ENCODE measurements at regions not wholly inside any gene's neighbourhood (a gene's known extent, or its start where the extent isn't known, plus 50 kb on each side); places are given as distances from the start of the nearest gene placed in this dataset.
"Not testable (repeated sequence)": the region's sequence is repeated elsewhere in the genome, so short reads cannot be mapped to it uniquely, and the experiment has no call there.

GRCh38 chr11:38153985-38154384 lies 1555.9 kb upstream of the RAG2 start:
- no peak overlapping the region for H3K4me3 Mint-ChIP-seq
- no peaks in the 10 kb centered on the region for H3K27me3 Mint-ChIP-seq
- no peaks in the 10 kb centered on the region for H3K36me3 Mint-ChIP-seq (ENCODE audit: low read depth)
- peaks cover 12% of the 10 kb centered on the region for H3K9me3 Mint-ChIP-seq (ENCODE audit: low read depth)
- no peaks in the 10 kb centered on the region for H3K4me1 Mint-ChIP-seq
- ChIA-PET POLR2A (no interaction called here), CTCF (no interaction called here)
- DNase-seq (no peak), ATAC-seq (no peak)
- no peak overlapping the region for H3K27ac Mint-ChIP-seq
- intact Hi-C loops (cut with DNase I, micrococcal nuclease), result no loop called here

- Mint-ChIP-seq H3K9me3 (ENCODE audit: low read depth) (peaks cover 7% of the 10 kb centered on the region), H3K27ac (no peak overlapping the region), H3K4me1 (no peaks in the 10 kb centered on the region), H3K4me3 (no peak overlapping the region), H3K36me3 (ENCODE audit: low read depth) (no peaks in the 10 kb centered on the region), H3K27me3 (no peaks in the 10 kb centered on the region)
- ATAC-seq, result no peak
- CTCF ChIA-PET, result no interaction called here
- DNase-seq, result no peak
- POLR2A ChIA-PET, result no interaction called here
- intact Hi-C loops (cut with DNase I, micrococcal nuclease), result no loop called here
These were observed 1545.8 kb upstream of the RAG2 start for GRCh38 chr11:38143852-38144251.

DNA sequence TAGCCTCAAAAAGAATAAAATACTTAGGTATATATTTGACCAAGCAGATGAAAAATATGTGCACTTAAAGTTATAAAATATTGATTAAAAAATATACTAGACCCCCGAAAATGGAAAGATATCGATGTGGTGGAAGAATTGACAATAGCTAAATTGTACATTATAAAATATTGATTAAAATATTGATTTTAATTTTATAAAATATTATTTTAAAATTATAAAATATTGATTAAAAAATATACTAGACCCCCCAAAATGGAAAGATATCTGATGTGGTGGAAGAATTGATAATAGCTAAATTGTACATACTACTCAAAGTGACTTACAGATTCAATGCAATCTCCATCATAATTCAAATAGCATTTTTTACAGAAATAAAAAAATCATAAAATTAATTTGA lies 1540.9 kb upstream of the RAG2 start:
- no peak overlapping the region for H3K27ac Mint-ChIP-seq
- no peak for ATAC-seq
- H3K9me3 Mint-ChIP-seq (ENCODE audit: low read depth), result peaks cover 4% of the 10 kb centered on the region
- H3K27me3 Mint-ChIP-seq, result no peaks in the 10 kb centered on the region
- no peaks in the 10 kb centered on the region for H3K36me3 Mint-ChIP-seq (ENCODE audit: low read depth)
- DNase-seq, result no peak
- no peak overlapping the region for H3K4me3 Mint-ChIP-seq
- POLR2A ChIA-PET, result no interaction called here
- CTCF ChIA-PET, result no interaction called here
- H3K4me1 Mint-ChIP-seq, result no peaks in the 10 kb centered on the region
- intact Hi-C loops (cut with DNase I, micrococcal nuclease), result no loop called here

- H3K4me1 Mint-ChIP-seq, result no peaks in the 10 kb centered on the region
- intact Hi-C loops (cut with DNase I, micrococcal nuclease), result no loop called here
- CTCF ChIA-PET, result no interaction called here
- peaks cover 7% of the 10 kb centered on the region for H3K9me3 Mint-ChIP-seq (ENCODE audit: low read depth)
- no peak overlapping the region for H3K27ac Mint-ChIP-seq
- ATAC-seq, result no peak
- no peak for DNase-seq
- H3K4me3 Mint-ChIP-seq, result no peak overlapping the region
- H3K36me3 Mint-ChIP-seq (ENCODE audit: low read depth), result no peaks in the 10 kb centered on the region
- H3K27me3 Mint-ChIP-seq, result no peaks in the 10 kb centered on the region
- POLR2A ChIA-PET, result no interaction called here
These were observed 1538.9 kb upstream of the RAG2 start for GRCh38 chr11:38136887-38137286.

- ChIA-PET POLR2A (no interaction called here), CTCF (no interaction called here)
- peaks cover 5% of the 10 kb centered on the region for H3K9me3 Mint-ChIP-seq (ENCODE audit: low read depth)
- H3K4me1 Mint-ChIP-seq, result no peaks in the 10 kb centered on the region
- intact Hi-C loops (cut with DNase I, micrococcal nuclease), result no loop called here
- ATAC-seq (no peak), DNase-seq (no peak)
- no peak overlapping the region for H3K27ac Mint-ChIP-seq
- no peak overlapping the region for H3K4me3 Mint-ChIP-seq
- H3K27me3 Mint-ChIP-seq, result no peaks in the 10 kb centered on the region
- H3K36me3 Mint-ChIP-seq (ENCODE audit: low read depth), result no peaks in the 10 kb centered on the region
These were observed 1533.5 kb upstream of the RAG2 start for GRCh38 chr11:38131535-38131934.

DNA sequence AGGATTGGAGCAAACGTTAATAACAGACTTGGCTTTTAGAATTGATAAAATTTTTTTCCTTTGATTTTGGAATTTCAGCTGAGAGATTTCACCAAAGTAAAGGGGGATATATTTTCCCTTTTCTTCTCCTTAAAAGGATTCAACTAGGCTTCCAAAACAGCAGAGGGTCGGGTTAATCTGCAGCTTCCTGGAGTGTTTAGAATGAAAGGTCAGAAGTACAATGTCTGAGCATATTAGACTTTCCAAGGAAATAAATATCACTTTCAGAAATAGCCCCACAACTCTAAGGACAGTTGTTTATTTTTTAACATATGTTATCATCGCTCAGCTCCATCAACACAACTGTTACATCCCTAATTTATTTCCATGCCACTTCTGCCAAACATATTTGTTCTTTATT lies 1532.9 kb upstream of the RAG2 start:
- Mint-ChIP-seq H3K36me3 (ENCODE audit: low read depth) (no peaks in the 10 kb centered on the region), H3K4me3 (no peak overlapping the region), H3K27ac (no peak overlapping the region), H3K9me3 (ENCODE audit: low read depth) (peaks cover 5% of the 10 kb centered on the region), H3K27me3 (no peaks in the 10 kb centered on the region), H3K4me1 (no peaks in the 10 kb centered on the region)
- ATAC-seq (no peak), DNase-seq (no peak)
- intact Hi-C loops (cut with DNase I, micrococcal nuclease), result no loop called here
- CTCF ChIA-PET, result no interaction called here
- POLR2A ChIA-PET, result no interaction called here

DNA sequence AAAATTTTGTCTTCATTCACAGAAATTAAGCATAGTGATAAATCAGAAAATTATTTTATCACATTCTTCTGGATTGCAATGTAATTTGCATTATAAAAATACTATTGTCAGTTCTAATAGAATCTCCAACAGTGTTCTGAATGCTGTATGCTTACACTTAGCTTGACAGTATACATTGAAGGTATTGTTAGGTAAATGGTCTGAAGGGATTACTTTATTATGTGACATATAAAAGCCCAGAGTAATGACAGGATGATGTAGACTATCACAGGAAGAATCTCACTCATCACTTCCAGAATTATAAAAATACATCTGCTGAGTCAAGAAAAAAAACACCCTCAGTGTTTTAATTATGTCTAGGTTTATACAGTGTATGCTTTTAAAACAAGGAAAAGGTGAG lies 1532.5 kb upstream of the RAG2 start:
- H3K4me1 Mint-ChIP-seq, result no peaks in the 10 kb centered on the region
- intact Hi-C loops (cut with DNase I, micrococcal nuclease), result no loop called here
- no peak overlapping the region for H3K4me3 Mint-ChIP-seq
- ATAC-seq (no peak), DNase-seq (no peak)
- CTCF ChIA-PET, result no interaction called here
- peaks cover 5% of the 10 kb centered on the region for H3K9me3 Mint-ChIP-seq (ENCODE audit: low read depth)
- no peak overlapping the region for H3K27ac Mint-ChIP-seq
- POLR2A ChIA-PET, result no interaction called here
- H3K27me3 Mint-ChIP-seq, result no peaks in the 10 kb centered on the region
- H3K36me3 Mint-ChIP-seq (ENCODE audit: low read depth), result no peaks in the 10 kb centered on the region

DNA sequence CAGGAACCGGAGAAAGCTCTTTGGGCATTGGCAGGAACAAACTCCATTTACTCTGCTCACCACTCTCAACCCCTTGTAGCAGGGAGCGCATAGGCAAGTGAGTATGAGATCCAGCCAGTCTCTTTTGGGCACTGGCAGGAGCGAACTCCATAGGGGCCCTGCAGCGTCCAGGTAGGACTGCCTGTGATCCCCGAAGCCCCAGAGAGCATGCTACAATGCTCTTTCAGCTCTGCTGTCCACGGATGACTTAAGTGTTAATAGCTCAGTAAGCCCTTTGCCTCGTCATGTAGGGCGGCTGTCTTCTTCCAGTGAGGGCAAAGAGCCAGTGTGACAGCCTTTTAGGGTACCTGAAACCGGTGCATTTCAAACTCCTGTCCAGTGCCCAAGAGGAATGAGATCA lies 1525.6 kb upstream of the RAG2 start:
- Mint-ChIP-seq H3K4me1 (no peaks in the 10 kb centered on the region), H3K9me3 (ENCODE audit: low read depth) (peaks cover 9% of the 10 kb centered on the region), H3K27ac (no peak overlapping the region), H3K4me3 (no peak overlapping the region), H3K27me3 (no peaks in the 10 kb centered on the region), H3K36me3 (ENCODE audit: low read depth) (no peaks in the 10 kb centered on the region)
- DNase-seq (no peak), ATAC-seq (no peak)
- POLR2A ChIA-PET, result no interaction called here
- intact Hi-C loops (cut with DNase I, micrococcal nuclease), result no loop called here
- CTCF ChIA-PET, result no interaction called here

DNA sequence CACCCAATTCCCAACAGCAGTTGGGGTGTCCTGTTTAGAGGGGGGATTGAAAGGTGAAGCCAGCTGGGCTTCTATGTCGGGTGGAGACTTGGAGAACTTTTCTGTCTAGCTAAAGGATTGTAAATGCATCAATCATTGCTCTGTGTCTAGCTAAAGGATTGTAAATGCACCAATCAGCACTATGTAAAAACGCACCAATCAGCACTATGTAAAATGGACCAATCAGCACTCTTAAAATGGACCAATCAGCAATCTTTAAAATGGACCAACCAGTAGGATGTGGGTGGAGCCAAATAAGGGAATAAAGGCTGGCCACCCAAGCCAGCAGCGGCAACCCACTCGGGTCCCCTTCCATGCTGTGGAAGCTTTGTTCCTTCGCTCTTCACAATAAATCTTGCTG lies 1518.6 kb upstream of the RAG2 start:
- CTCF ChIA-PET; H3K4me3 Mint-ChIP-seq; DNase-seq; POLR2A ChIA-PET; H3K27me3 Mint-ChIP-seq; H3K36me3 Mint-ChIP-seq (ENCODE audit: low read depth); ATAC-seq; H3K4me1 Mint-ChIP-seq; H3K9me3 Mint-ChIP-seq (ENCODE audit: low read depth); H3K27ac Mint-ChIP-seq; intact Hi-C loops (cut with DNase I, micrococcal nuclease): not testable (repeated sequence)

GRCh38 chr11:38115381-38115780 lies 1517.3 kb upstream of the RAG2 start:
- H3K36me3 Mint-ChIP-seq (ENCODE audit: low read depth); H3K9me3 Mint-ChIP-seq (ENCODE audit: low read depth); H3K27me3 Mint-ChIP-seq; H3K27ac Mint-ChIP-seq; H3K4me3 Mint-ChIP-seq; DNase-seq; CTCF ChIA-PET; intact Hi-C loops (cut with DNase I, micrococcal nuclease); ATAC-seq; H3K4me1 Mint-ChIP-seq; POLR2A ChIA-PET: not testable (repeated sequence)

GRCh38 chr11:38100836-38101462 lies 1502.9 kb upstream of the RAG2 start:
- Mint-ChIP-seq H3K4me1 (no peaks in the 10 kb centered on the region), H3K27me3 (no peaks in the 10 kb centered on the region), H3K9me3 (ENCODE audit: low read depth) (peaks cover 9% of the 10 kb centered on the region), H3K4me3 (no peak overlapping the region), H3K27ac (no peak overlapping the region), H3K36me3 (ENCODE audit: low read depth) (no peaks in the 10 kb centered on the region)
- ChIA-PET CTCF (no interaction called here), POLR2A (no interaction called here)
- ATAC-seq, result no peak
- intact Hi-C loops (cut with DNase I, micrococcal nuclease), result no loop called here
- DNase-seq, result no peak

- DNase-seq, result no peak
- no peak for ATAC-seq
- intact Hi-C loops (cut with DNase I, micrococcal nuclease), result no loop called here
- no peaks in the 10 kb centered on the region for H3K27me3 Mint-ChIP-seq
- CTCF ChIA-PET, result no interaction called here
- no peak overlapping the region for H3K4me3 Mint-ChIP-seq
- H3K9me3 Mint-ChIP-seq (ENCODE audit: low read depth), result peaks cover 7% of the 10 kb centered on the region
- POLR2A ChIA-PET, result no interaction called here
- no peak overlapping the region for H3K27ac Mint-ChIP-seq
- no peaks in the 10 kb centered on the region for H3K4me1 Mint-ChIP-seq
- no peaks in the 10 kb centered on the region for H3K36me3 Mint-ChIP-seq (ENCODE audit: low read depth)
These were observed 1497.2 kb upstream of the RAG2 start for GRCh38 chr11:38095268-38095667.

- no peaks in the 10 kb centered on the region for H3K36me3 Mint-ChIP-seq (ENCODE audit: low read depth)
- CTCF ChIA-PET, result interaction anchor here (0.6 kb wide), 1 partner anchor 1455 kb away, joined by 3 read pairs; no protein-coding TSS in a partner anchor
- H3K27ac Mint-ChIP-seq, result no peak overlapping the region
- H3K9me3 Mint-ChIP-seq (ENCODE audit: low read depth), result peaks cover 8% of the 10 kb centered on the region
- H3K4me3 Mint-ChIP-seq, result no peak overlapping the region
- DNase-seq (no peak), ATAC-seq (no peak)
- intact Hi-C loops (cut with DNase I, micrococcal nuclease), result no loop called here
- POLR2A ChIA-PET, result no interaction called here
- H3K4me1 Mint-ChIP-seq, result no peaks in the 10 kb centered on the region
- no peaks in the 10 kb centered on the region for H3K27me3 Mint-ChIP-seq
These were observed 1491.7 kb upstream of the RAG2 start for GRCh38 chr11:38089726-38090125.
